HepG2 (cell line): ENCODE measurements at regions not wholly inside any gene's neighbourhood (a gene's known extent, or its start where the extent isn't known, plus 50 kb on each side); places are given as distances from the start of the nearest gene placed in this dataset.

Source experiments
- BRCA1 ChIP-seq: sonication (generic); formaldehyde crosslinking; IDR thresholded peaks from 2 replicates; pipeline ENCODE4 v1.4.0; 2020; ENCODE audit warnings: missing genetic modification reagents
- E2F1 ChIP-seq: sonication (generic); formaldehyde crosslinking; IDR thresholded peaks from 2 replicates; pipeline ENCODE4 v1.5.0; 2020; ENCODE audit warnings: missing genetic modification reagents
- ETV6 ChIP-seq: sonication (generic); formaldehyde crosslinking; conservative IDR thresholded peaks from 2 replicates; pipeline ENCODE4 v1.4.0; 2020; ENCODE audit warnings: missing genetic modification reagents
- FOXK2 ChIP-seq: fragments of 450-650 bp; IDR thresholded peaks from 2 replicates; pipeline ENCODE4 v1.6.1; 2016
- FOXO1 ChIP-seq: sonication (generic); formaldehyde crosslinking; IDR thresholded peaks from 2 replicates; pipeline ENCODE4 v1.4.0; 2020; ENCODE audit warnings: missing genetic modification reagents
- KLF16 ChIP-seq, 2 experiments: sonication (generic) in 1 of 2; formaldehyde crosslinking in 1 of 2; IDR thresholded peaks; 2 replicates each; pipeline versions ENCODE4 v1.6.1 to v1.8.0; 2016 to 2023; ENCODE audit warnings: missing genetic modification reagents in 2 of 2, missing compliant biosample characterization in 1 of 2
- KMT2B ChIP-seq: IDR thresholded peaks from 2 replicates; pipeline ENCODE4 v1.6.1; 2016; ENCODE audit warnings: missing genetic modification reagents, missing compliant biosample characterization
- NKX3-1 ChIP-seq: sonication (generic); formaldehyde crosslinking; IDR thresholded peaks from 2 replicates; pipeline ENCODE4 v1.5.0; 2020; ENCODE audit warnings: missing genetic modification reagents
- PAWR ChIP-seq: sonication (generic); formaldehyde crosslinking; IDR thresholded peaks from 2 replicates; pipeline ENCODE4 v1.4.0; 2020; ENCODE audit warnings: missing genetic modification reagents, mild to moderate bottlenecking, borderline replicate concordance
- ZFP41 ChIP-seq: sonication (generic); formaldehyde crosslinking; IDR thresholded peaks from 2 replicates; pipeline ENCODE4 v1.4.0; 2020; ENCODE audit warnings: mild to moderate bottlenecking, missing genetic modification reagents, borderline replicate concordance
- ZNF143 ChIP-seq: sonication (generic); formaldehyde crosslinking; IDR thresholded peaks from 2 replicates; pipeline ENCODE4 v1.4.0; 2020; ENCODE audit warnings: missing genetic modification reagents
- ZNF225 ChIP-seq: sonication (generic); formaldehyde crosslinking; IDR thresholded peaks from 2 replicates; pipeline ENCODE4 v1.4.0; 2020; ENCODE audit warnings: mild to moderate bottlenecking, missing genetic modification reagents
- ZNF264 ChIP-seq: sonication (generic); formaldehyde crosslinking; IDR thresholded peaks from 2 replicates; pipeline ENCODE4 v1.4.0; 2020; ENCODE audit warnings: missing genetic modification reagents
- ZNF326 ChIP-seq: sonication (generic); formaldehyde crosslinking; IDR thresholded peaks from 2 replicates; pipeline ENCODE4 v1.4.0; 2020; ENCODE audit warnings: missing genetic modification reagents, borderline replicate concordance
- ZSCAN9 ChIP-seq: IDR thresholded peaks from 2 replicates; pipeline ENCODE4 v1.6.1; 2016; ENCODE audit warnings: borderline replicate concordance
- TF ChIP-seq, protein P1 (sequence below): sonication (generic); formaldehyde crosslinking; IDR thresholded peaks from 2 replicates; pipeline ENCODE4 v1.4.0; 2020; ENCODE audit warnings: missing genetic modification reagents, borderline replicate concordance
- TF ChIP-seq, protein P2 (sequence below): sonication (generic); formaldehyde crosslinking; IDR thresholded peaks from 2 replicates; pipeline ENCODE4 v1.4.0; 2020; ENCODE audit warnings: missing genetic modification reagents

DNA sequence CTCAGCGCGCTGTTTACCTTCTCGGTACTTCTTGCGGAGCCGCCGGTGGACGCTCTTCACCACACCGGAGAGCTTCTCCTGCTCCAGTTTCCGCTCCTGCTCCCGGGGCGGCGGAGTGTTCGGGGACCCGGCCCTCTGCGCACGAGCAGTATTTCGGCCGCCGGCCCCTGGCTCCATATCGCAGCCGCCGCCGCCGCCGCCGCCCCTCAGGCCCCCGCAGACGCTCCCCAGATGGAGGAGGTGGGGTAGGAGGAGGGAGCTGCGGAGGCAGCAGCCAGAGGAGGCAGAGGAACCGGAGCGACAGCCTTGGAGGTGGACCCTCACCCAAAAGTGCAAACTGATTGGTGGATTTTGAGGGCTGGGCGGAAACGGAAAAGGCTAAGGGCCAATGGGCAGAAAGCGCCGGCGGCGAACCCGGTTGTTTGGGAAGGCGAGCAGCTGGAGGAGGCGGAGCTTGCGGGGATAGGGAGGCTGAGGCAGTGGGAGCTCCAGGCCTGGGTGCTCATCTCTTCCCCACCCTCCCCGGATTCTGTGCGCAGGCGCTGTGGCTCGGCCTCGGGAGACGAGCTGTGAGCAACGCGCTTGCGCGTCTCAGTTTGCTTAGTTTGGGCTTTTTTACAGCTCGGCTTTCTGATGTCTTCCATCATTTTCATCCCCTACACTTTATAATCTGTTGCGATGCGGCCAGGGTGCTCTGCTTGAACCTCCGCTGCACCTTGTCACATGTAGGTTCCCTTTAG lies 146.9 kb downstream of the GPR85 start (continued):
- TF ChIP-seq PAWR (CRISPR knock-in tag) = no peak
- no peak for TF ChIP-seq ZNF143 (CRISPR knock-in tag)
- no peak for TF ChIP-seq ZFP41
- TF ChIP-seq ZNF264 = no peak
- no peak for TF ChIP-seq ETV6 (CRISPR knock-in tag)
- TF ChIP-seq ZNF225 (CRISPR knock-in tag) = 0 out of 2 replicates have a peak, but pooled peaks have one; percentile 40
- no peak for TF ChIP-seq ZNF326 (CRISPR knock-in tag)
- TF ChIP-seq FOXO1 (CRISPR knock-in tag) = no peak
- TF ChIP-seq, protein P1, sequence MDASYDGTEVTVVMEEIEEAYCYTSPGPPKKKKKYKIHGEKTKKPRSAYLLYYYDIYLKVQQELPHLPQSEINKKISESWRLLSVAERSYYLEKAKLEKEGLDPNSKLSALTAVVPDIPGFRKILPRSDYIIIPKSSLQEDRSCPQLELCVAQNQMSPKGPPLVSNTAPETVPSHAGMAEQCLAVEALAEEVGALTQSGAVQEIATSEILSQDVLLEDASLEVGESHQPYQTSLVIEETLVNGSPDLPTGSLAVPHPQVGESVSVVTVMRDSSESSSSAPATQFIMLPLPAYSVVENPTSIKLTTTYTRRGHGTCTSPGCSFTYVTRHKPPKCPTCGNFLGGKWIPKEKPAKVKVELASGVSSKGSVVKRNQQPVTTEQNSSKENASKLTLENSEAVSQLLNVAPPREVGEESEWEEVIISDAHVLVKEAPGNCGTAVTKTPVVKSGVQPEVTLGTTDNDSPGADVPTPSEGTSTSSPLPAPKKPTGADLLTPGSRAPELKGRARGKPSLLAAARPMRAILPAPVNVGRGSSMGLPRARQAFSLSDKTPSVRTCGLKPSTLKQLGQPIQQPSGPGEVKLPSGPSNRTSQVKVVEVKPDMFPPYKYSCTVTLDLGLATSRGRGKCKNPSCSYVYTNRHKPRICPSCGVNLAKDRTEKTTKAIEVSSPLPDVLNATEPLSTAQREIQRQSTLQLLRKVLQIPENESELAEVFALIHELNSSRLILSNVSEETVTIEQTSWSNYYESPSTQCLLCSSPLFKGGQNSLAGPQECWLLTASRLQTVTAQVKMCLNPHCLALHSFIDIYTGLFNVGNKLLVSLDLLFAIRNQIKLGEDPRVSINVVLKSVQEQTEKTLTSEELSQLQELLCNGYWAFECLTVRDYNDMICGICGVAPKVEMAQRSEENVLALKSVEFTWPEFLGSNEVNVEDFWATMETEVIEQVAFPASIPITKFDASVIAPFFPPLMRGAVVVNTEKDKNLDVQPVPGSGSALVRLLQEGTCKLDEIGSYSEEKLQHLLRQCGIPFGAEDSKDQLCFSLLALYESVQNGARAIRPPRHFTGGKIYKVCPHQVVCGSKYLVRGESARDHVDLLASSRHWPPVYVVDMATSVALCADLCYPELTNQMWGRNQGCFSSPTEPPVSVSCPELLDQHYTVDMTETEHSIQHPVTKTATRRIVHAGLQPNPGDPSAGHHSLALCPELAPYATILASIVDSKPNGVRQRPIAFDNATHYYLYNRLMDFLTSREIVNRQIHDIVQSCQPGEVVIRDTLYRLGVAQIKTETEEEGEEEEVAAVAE (CRISPR knock-in tag) = no peak
- no peak for TF ChIP-seq BRCA1 (CRISPR knock-in tag)
- TF ChIP-seq NKX3-1 (CRISPR knock-in tag) = no peak
- no peak for TF ChIP-seq E2F1 (CRISPR knock-in tag)
- TF ChIP-seq, protein P2, sequence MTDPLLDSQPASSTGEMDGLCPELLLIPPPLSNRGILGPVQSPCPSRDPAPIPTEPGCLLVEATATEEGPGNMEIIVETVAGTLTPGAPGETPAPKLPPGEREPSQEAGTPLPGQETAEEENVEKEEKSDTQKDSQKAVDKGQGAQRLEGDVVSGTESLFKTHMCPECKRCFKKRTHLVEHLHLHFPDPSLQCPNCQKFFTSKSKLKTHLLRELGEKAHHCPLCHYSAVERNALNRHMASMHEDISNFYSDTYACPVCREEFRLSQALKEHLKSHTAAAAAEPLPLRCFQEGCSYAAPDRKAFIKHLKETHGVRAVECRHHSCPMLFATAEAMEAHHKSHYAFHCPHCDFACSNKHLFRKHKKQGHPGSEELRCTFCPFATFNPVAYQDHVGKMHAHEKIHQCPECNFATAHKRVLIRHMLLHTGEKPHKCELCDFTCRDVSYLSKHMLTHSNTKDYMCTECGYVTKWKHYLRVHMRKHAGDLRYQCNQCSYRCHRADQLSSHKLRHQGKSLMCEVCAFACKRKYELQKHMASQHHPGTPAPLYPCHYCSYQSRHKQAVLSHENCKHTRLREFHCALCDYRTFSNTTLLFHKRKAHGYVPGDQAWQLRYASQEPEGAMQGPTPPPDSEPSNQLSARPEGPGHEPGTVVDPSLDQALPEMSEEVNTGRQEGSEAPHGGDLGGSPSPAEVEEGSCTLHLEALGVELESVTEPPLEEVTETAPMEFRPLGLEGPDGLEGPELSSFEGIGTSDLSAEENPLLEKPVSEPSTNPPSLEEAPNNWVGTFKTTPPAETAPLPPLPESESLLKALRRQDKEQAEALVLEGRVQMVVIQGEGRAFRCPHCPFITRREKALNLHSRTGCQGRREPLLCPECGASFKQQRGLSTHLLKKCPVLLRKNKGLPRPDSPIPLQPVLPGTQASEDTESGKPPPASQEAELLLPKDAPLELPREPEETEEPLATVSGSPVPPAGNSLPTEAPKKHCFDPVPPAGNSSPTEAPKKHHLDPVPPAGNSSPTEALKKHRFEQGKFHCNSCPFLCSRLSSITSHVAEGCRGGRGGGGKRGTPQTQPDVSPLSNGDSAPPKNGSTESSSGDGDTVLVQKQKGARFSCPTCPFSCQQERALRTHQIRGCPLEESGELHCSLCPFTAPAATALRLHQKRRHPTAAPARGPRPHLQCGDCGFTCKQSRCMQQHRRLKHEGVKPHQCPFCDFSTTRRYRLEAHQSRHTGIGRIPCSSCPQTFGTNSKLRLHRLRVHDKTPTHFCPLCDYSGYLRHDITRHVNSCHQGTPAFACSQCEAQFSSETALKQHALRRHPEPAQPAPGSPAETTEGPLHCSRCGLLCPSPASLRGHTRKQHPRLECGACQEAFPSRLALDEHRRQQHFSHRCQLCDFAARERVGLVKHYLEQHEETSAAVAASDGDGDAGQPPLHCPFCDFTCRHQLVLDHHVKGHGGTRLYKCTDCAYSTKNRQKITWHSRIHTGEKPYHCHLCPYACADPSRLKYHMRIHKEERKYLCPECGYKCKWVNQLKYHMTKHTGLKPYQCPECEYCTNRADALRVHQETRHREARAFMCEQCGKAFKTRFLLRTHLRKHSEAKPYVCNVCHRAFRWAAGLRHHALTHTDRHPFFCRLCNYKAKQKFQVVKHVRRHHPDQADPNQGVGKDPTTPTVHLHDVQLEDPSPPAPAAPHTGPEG = no peak
- 0 out of 2 replicates have a peak, but pooled peaks have one; percentile 8 for TF ChIP-seq FOXK2
- TF ChIP-seq KMT2B (CRISPR knock-in tag) = peak; percentile 57; the same call in 1 of the 2 replicates
- TF ChIP-seq ZSCAN9 (CRISPR knock-in tag) = no peak
- peak in 1 of 2 experiments; percentile 73; a peak in 2 of 4 replicates for TF ChIP-seq KLF16 (CRISPR knock-in tag; IDR thresholded peaks at IDR 0.05)
